GM06990 (cell line): ENCODE measurements at regions not wholly inside any gene's neighbourhood (a gene's known extent, or its start where the extent isn't known, plus 50 kb on each side); places are given as distances from the start of the nearest gene placed in this dataset.

Experiments
- DNase-seq: peaks from one replicate; pipeline ENCODE4 v3.0.0-alpha.2; 2011; ENCODE audit not compliant: insufficient read length; ENCODE audit errors: extremely low read depth
- H3K27me3 ChIP-seq: replicated peaks from 2 replicates; pipeline ENCODE4 v1.6.0; 2011; ENCODE audit warnings: low read length; ENCODE audit not compliant: control insufficient read depth, insufficient read depth
- H3K36me3 ChIP-seq: 2 replicates; pipeline ENCODE4 v1.5.1; 2011; ENCODE audit warnings: low read length; ENCODE audit not compliant: control insufficient read depth, insufficient read depth
- H3K4me3 ChIP-seq: replicated peaks from 2 replicates; pipeline ENCODE4 v1.5.1; 2011; ENCODE audit warnings: low read depth, mild to moderate bottlenecking, control low read depth, low read length
- TF ChIP-seq, protein P1 (sequence below): IDR thresholded peaks from 2 replicates; pipeline ENCODE4 v1.5.1; 2011; ENCODE audit warnings: low read length, control low read depth, mild to moderate bottlenecking, inconsistent platforms; ENCODE audit not compliant: insufficient read depth, poor library complexity, severe bottlenecking

GRCh38 chr11:35056391-35057093 lies 82.4 kb upstream of the CD44 start:
- no peak overlapping the region for H3K4me3 ChIP-seq
- DNase-seq = no peak
- TF ChIP-seq, protein P1, sequence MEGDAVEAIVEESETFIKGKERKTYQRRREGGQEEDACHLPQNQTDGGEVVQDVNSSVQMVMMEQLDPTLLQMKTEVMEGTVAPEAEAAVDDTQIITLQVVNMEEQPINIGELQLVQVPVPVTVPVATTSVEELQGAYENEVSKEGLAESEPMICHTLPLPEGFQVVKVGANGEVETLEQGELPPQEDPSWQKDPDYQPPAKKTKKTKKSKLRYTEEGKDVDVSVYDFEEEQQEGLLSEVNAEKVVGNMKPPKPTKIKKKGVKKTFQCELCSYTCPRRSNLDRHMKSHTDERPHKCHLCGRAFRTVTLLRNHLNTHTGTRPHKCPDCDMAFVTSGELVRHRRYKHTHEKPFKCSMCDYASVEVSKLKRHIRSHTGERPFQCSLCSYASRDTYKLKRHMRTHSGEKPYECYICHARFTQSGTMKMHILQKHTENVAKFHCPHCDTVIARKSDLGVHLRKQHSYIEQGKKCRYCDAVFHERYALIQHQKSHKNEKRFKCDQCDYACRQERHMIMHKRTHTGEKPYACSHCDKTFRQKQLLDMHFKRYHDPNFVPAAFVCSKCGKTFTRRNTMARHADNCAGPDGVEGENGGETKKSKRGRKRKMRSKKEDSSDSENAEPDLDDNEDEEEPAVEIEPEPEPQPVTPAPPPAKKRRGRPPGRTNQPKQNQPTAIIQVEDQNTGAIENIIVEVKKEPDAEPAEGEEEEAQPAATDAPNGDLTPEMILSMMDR = no peak
- no peaks in the 10 kb centered on the region for H3K36me3 ChIP-seq
- no peaks in the 10 kb centered on the region for H3K27me3 ChIP-seq

DNA sequence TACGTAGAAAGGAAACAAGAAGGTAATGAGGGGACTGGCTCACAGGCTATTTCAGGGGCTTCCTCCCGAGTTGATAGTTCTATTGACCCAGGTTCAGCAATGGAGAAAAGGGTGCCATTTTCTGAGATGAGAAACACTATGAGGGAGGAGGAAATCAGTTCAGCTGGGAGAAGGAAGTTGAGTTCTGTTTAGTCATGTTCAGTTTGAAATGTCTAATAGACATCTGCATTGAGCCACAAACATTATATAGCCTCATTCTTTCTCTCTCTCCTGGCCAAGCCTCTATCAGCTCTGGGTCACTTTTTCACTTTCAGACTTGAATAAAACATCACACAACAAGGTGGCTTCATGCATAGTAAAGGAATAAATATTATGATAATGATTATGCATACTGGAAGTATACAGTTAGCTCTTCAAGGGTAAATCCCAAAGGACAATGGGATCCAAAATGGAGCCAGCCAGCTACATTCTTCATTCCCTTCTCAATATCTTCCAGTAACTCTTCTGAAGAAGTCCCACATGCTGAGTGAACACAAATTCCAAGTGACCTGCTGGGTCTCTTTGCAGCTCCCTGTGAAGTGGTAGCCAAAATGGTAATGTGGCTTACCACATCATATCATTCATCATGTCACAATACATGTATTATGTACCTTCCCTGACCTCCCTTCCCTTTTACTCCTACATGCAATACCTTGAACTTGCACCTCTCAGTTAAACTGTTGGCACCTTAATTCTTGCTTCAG lies 80.9 kb upstream of the CD44 start:
- no peak overlapping the region for H3K4me3 ChIP-seq
- no peaks in the 10 kb centered on the region for H3K36me3 ChIP-seq
- TF ChIP-seq, protein P1 = no peak
- DNase-seq = no peak
- no peaks in the 10 kb centered on the region for H3K27me3 ChIP-seq

DNA sequence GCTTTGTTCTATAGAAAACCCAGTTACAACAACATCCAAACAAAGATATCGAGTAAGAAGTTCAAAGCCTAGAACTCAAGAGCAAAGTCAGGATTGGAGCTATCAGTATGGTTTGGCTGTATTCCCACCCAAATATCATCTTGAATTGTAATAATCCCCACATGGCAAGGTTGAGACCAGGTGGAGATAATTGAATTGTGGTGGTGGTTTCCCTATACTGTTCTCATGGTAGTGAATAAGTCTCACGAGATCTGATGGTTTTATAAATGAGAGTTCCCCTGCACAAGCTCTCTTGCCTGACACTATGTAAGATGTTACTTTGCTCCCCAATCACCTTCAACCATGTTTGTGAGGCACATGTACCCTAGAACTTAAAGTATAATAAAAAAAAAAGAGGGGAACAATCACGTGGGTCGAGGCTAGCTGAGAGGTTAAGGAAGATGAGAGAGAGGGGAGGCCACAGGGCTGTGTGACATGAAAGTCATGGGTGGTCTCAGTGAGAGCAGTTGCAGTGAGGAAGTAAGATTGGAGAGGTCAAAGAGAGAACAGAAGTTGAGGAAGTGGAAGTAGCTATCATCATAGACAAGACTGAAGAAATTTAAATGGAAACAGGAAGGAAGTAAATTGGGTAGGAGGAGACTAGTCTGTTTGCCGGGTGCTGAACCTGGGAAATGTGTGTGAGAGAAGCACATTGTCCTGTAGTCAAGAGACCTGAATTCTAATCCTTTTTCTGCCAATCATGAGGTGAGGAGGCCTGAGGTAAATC lies 80.1 kb upstream of the CD44 start:
- TF ChIP-seq, protein P1 = no peak
- Histone ChIP-seq H3K36me3 (no peaks in the 10 kb centered on the region; the same call in 1 of the 2 replicates), H3K4me3 (no peak overlapping the region), H3K27me3 (no peaks in the 10 kb centered on the region)
- DNase-seq = no peak

DNA sequence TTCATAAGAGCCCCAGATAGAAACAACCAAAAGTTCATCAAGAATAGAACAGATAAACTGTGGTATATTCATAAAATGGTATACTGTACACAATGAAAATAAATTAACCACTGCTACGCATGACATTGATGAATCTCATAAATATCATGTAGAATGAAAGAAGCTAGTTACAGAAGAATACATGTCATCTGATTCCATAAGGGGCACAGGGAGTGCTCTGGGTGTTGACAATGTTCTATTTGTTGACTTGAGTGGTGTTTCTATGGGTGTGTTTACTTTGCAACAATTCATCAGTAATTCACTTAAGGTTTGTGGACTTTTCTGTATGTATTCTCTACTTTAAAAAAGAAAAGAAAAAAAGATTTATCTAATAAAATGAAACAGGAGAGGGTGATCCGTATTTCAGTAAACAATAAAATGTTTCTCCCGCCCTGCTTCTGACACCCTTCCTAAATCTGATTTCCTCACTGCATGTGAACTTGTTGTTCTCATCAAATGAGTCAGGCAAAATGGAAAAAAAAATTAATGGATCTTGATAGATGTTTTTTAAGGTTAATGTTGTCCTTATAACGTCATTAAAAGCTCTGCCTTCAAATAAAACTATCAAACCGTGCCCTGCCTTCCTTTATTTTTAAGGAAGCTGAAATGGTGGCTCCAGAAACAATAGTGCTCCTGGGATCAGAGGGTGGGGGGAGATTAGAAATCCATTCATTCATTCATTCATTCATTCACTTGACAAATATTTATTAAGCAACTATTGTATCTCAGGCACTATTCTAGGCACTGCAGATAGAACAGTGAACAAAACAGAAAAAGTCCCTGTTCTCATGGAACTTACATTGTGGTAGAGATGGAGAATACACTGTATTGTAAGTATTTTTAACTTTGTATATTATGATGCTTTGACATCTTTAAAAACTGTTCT lies 77.2 kb upstream of the CD44 start:
- DNase-seq = no peak
- H3K27me3 ChIP-seq = no peaks in the 10 kb centered on the region
- H3K4me3 ChIP-seq = no peak overlapping the region
- TF ChIP-seq, protein P1 = no peak
- H3K36me3 ChIP-seq = no peaks in the 10 kb centered on the region; the same call in 1 of the 2 replicates

- DNase-seq = no peak
- Histone ChIP-seq H3K4me3 (no peak overlapping the region), H3K36me3 (no peaks in the 10 kb centered on the region; the same call in 1 of the 2 replicates), H3K27me3 (no peaks in the 10 kb centered on the region)
- TF ChIP-seq, protein P1 = no peak
Measured at GRCh38 chr11:35063488-35063931, 75.5 kb upstream of the CD44 start.
